HUES48 (cell line): ENCODE measurements at regions not wholly inside any gene's neighbourhood (a gene's known extent, or its start where the extent isn't known, plus 50 kb on each side); places are given as distances from the start of the nearest gene placed in this dataset.
"Not testable (repeated sequence)": the region's sequence is repeated elsewhere in the genome, so short reads cannot be mapped to it uniquely, and the experiment has no call there.

Source experiments
- H3K27ac ChIP-seq: one replicate; pipeline ENCODE4 v1.7.0; 2013; ENCODE audit warnings: low read depth, low read length, inconsistent platforms
- H3K27me3 ChIP-seq: 2 replicates; pipeline ENCODE4 v1.6.1; 2013; ENCODE audit warnings: mild to moderate bottlenecking, low read length; ENCODE audit not compliant: control insufficient read depth, insufficient read depth
- H3K36me3 ChIP-seq: 2 replicates; pipeline ENCODE4 v1.6.1; 2013; ENCODE audit warnings: low read length; ENCODE audit not compliant: control insufficient read depth, insufficient read depth
- H3K4me1 ChIP-seq: 2 replicates; pipeline ENCODE4 v1.6.1; 2013; ENCODE audit warnings: mild to moderate bottlenecking, low read length; ENCODE audit not compliant: control insufficient read depth, insufficient read depth
- H3K4me3 ChIP-seq: 2 replicates; pipeline ENCODE4 v1.5.1; 2013; ENCODE audit warnings: mild to moderate bottlenecking, low read depth, low read length
- H3K9ac ChIP-seq: 2 replicates; pipeline ENCODE4 v1.6.1; 2013; ENCODE audit warnings: mild to moderate bottlenecking, low read depth, low read length, moderate library complexity
- H3K9me3 ChIP-seq: 2 replicates; pipeline ENCODE4 v1.6.1; 2013; ENCODE audit warnings: low read length; ENCODE audit not compliant: control insufficient read depth, insufficient read depth

GRCh38 chr9:27672718-27673117 lies 99.4 kb upstream of the C9orf72 start:
- Histone ChIP-seq H3K9me3 (no peaks in the 10 kb centered on the region), H3K36me3 (no peaks in the 10 kb centered on the region), H3K27me3 (peaks cover 11% of the 10 kb centered on the region), H3K9ac (no peak overlapping the region), H3K4me3 (no peak overlapping the region), H3K4me1 (peaks cover 34% of the 10 kb centered on the region), H3K27ac (no peak overlapping the region)

DNA sequence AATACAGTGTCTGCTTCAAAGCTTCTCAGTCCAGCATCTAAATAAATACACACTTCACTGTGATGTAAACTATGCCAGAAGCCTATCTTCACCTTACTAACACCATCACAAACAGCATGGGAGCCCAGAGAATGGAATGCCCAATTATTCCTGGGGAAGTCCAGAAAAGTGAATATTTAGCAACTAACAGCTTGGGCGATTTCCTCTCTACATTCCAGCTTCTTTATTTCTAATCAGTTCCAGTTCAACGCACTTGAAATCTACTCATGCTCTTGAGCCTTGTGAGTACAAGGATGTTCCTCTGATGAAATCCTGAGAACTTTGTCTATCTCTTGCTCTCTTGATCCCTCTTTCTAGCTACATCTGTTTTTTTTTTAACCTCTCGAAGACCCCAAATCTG lies 100.4 kb upstream of the C9orf72 start:
- no peak overlapping the region for H3K4me3 ChIP-seq
- H3K9ac ChIP-seq: no peak overlapping the region
- H3K27ac ChIP-seq: no peak overlapping the region
- peaks cover 13% of the 10 kb centered on the region for H3K27me3 ChIP-seq
- no peaks in the 10 kb centered on the region for H3K36me3 ChIP-seq
- no peaks in the 10 kb centered on the region for H3K9me3 ChIP-seq
- H3K4me1 ChIP-seq: peaks cover 34% of the 10 kb centered on the region

DNA sequence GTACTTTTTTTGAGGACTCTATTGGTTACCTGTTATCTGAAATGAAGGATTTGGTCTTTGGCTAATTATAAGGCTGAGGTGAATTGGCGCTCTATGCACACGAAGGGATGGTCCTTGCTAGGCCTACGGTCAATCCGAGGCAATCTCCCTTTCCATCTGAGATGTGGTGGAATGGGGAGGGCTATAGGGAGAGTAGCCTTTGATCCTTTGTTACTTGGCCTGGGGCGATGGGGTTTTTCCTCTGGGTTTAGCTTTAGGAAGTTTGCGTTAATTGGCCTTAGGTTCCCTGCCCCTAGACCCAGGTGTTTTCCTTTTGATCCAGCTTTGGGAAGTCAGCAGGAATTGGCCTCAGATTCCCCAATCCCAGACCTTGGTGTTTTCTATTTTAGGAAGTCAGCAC lies 102.1 kb upstream of the C9orf72 start:
- no peaks in the 10 kb centered on the region for H3K36me3 ChIP-seq
- H3K27me3 ChIP-seq: peaks cover 15% of the 10 kb centered on the region
- no peak overlapping the region for H3K4me3 ChIP-seq
- H3K9me3 ChIP-seq: no peaks in the 10 kb centered on the region
- no peak overlapping the region for H3K9ac ChIP-seq
- peaks cover 46% of the 10 kb centered on the region for H3K4me1 ChIP-seq
- no peak overlapping the region for H3K27ac ChIP-seq

DNA sequence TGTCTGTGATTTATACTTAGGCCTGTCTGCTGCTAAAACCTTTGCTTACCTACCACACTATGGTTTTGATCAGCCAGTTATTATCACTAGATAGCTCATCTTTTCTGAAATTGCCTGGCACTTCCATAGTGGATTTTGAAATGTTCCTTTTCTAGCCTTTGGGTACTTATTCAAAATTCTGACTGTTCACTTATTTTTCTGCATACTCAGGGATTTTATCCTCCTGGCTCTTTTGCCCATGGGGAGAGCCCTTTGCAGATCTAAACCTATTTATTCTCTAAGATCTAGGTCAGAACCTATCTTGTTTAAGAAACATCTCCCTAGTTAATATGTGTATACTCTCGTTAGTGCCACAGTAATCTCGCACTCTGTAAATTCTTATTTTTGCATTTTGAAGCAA lies 103.5 kb upstream of the C9orf72 start:
- no peak overlapping the region for H3K27ac ChIP-seq
- peaks cover 8% of the 10 kb centered on the region for H3K27me3 ChIP-seq
- H3K9me3 ChIP-seq: no peaks in the 10 kb centered on the region
- H3K36me3 ChIP-seq: no peaks in the 10 kb centered on the region
- peaks cover 38% of the 10 kb centered on the region for H3K4me1 ChIP-seq
- H3K9ac ChIP-seq: no peak overlapping the region
- no peak overlapping the region for H3K4me3 ChIP-seq

GRCh38 chr9:27679338-27679737 lies 106.1 kb upstream of the C9orf72 start:
- Histone ChIP-seq H3K9me3 (no peaks in the 10 kb centered on the region), H3K36me3 (no peaks in the 10 kb centered on the region), H3K27ac (peak overlapping the region; percentile 58), H3K4me1 (peaks cover 28% of the 10 kb centered on the region), H3K4me3 (no peak overlapping the region), H3K9ac (no peak overlapping the region), H3K27me3 (0 out of 2 replicates have a peak, but pooled peaks cover 4% of the 10 kb centered on the region)

DNA sequence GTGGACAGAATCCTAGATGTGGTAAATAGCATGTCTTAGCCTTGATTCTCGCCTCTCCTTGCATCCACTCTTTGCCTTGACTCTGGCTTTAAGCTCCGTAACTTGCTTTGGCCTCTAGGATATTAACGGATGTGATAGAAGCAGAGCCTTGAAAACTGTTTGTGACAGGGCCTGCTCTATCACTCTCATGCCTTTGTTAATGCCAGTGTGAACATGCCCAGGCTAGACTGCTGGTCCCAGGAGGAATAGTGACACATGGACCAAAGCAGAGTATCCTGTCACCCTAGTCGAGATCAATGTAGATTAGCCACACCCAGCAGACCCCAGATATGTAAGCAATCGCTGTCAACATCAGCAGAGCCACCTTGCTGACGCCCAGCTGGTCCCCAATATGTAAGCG lies 109.9 kb upstream of the C9orf72 start:
- Histone ChIP-seq H3K27ac (no peak overlapping the region), H3K9ac (no peak overlapping the region), H3K4me1 (peaks cover 19% of the 10 kb centered on the region), H3K4me3 (no peak overlapping the region), H3K27me3 (0 out of 2 replicates have a peak, but pooled peaks cover 4% of the 10 kb centered on the region), H3K36me3 (no peaks in the 10 kb centered on the region), H3K9me3 (no peaks in the 10 kb centered on the region)

GRCh38 chr9:27688954-27689353 lies 115.7 kb upstream of the C9orf72 start:
- Histone ChIP-seq H3K4me3 (no peak overlapping the region), H3K4me1 (peaks cover 10% of the 10 kb centered on the region; the same call in 1 of the 2 replicates), H3K36me3 (no peaks in the 10 kb centered on the region), H3K27ac (no peak overlapping the region), H3K9ac (no peak overlapping the region), H3K9me3 (no peaks in the 10 kb centered on the region), H3K27me3 (no peaks in the 10 kb centered on the region)

GRCh38 chr9:27690816-27691215 lies 117.5 kb upstream of the C9orf72 start:
- H3K36me3 ChIP-seq, H3K9me3 ChIP-seq, H3K27ac ChIP-seq, H3K27me3 ChIP-seq, H3K4me1 ChIP-seq: not testable (repeated sequence)
- peak overlapping the region; percentile 59; the same call in 1 of the 2 replicates for H3K9ac ChIP-seq
- H3K4me3 ChIP-seq: peak overlapping the region; percentile 50; the same call in 1 of the 2 replicates

DNA sequence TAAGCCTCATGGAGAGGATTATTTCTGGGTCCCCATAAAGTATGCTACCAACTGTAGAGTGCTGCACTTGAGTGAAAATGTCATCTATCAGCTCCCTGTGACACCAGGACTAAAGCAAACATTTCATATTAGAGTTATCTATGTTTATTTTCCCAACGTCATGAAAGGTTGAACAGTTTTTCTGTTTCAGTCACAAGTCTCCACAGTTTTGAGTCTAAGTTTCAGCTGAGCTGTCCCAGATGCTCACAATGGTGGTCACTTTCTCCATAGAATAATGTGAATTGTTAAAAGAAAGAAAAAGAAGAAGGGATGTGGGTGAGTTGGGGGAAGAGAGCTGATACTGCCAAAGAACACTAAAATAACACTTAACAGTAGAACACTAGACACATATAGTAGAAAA lies 126.3 kb upstream of the C9orf72 start:
- H3K27me3 ChIP-seq: no peaks in the 10 kb centered on the region
- H3K4me1 ChIP-seq: 0 out of 2 replicates have a peak, but pooled peaks cover 3% of the 10 kb centered on the region
- no peaks in the 10 kb centered on the region for H3K9me3 ChIP-seq
- no peak overlapping the region for H3K27ac ChIP-seq
- H3K36me3 ChIP-seq: no peaks in the 10 kb centered on the region
- no peak overlapping the region for H3K4me3 ChIP-seq
- no peak overlapping the region for H3K9ac ChIP-seq

- Histone ChIP-seq H3K4me3 (no peak overlapping the region), H3K36me3 (no peaks in the 10 kb centered on the region), H3K27ac (no peak overlapping the region), H3K27me3 (no peaks in the 10 kb centered on the region), H3K9ac (no peak overlapping the region), H3K4me1 (0 out of 2 replicates have a peak, but pooled peaks cover 3% of the 10 kb centered on the region), H3K9me3 (no peaks in the 10 kb centered on the region)
These were observed 127.7 kb upstream of the C9orf72 start for GRCh38 chr9:27701016-27701415.

GRCh38 chr9:27701587-27701986 lies 128.3 kb upstream of the C9orf72 start:
- H3K4me1 ChIP-seq: 0 out of 2 replicates have a peak, but pooled peaks cover 3% of the 10 kb centered on the region
- no peaks in the 10 kb centered on the region for H3K9me3 ChIP-seq
- no peak overlapping the region for H3K4me3 ChIP-seq
- H3K36me3 ChIP-seq: no peaks in the 10 kb centered on the region
- H3K27me3 ChIP-seq: no peaks in the 10 kb centered on the region
- no peak overlapping the region for H3K27ac ChIP-seq
- no peak overlapping the region for H3K9ac ChIP-seq
